HCT116 (cell line): ENCODE measurements at regions not wholly inside any gene's neighbourhood (a gene's known extent, or its start where the extent isn't known, plus 50 kb on each side); places are given as distances from the start of the nearest gene placed in this dataset.
"Not testable (repeated sequence)": the region's sequence is repeated elsewhere in the genome, so short reads cannot be mapped to it uniquely, and the experiment has no call there.

ENCODE experiments used
- ATAC-seq: fragments of 200-7000 bp; cut with Tn5 transposase; 2 replicates; pipeline ENCODE4 v1.9.1; 2020; ENCODE audit warnings: mild to moderate bottlenecking, moderate library complexity
- BruUV-seq: library from RNA; stranded (reverse); fragments of 400-500 nt; replicated peaks from 2 replicates; lab custom pipeline; 2021; lab: Mats Ljungman, UMichigan
- CTCF ChIA-PET: fragments of 300-600 bp; sonication (Branson Sonifier 250); formaldehyde crosslinking; loops from one replicate; lab custom pipeline; 2021; ENCODE audit warnings: antibody characterized with exemption; lab: Charles Lee
- POLR2A ChIA-PET: fragments of 300-600, 350-600 bp; sonication (Branson Sonifier 250); formaldehyde crosslinking; loops from one replicate; lab custom pipeline; 2021; ENCODE audit warnings: antibody characterized with exemption; lab: Charles Lee
- RAD21 ChIA-PET, 2 experiments: fragments of 300-600 bp; sonication (Branson Sonifier 250); formaldehyde crosslinking; loops; one replicate each; lab custom pipeline; 2023; ENCODE audit warnings: low total read pairs in 2 of 2; ENCODE audit not compliant: uncharacterized antibody in 2 of 2, unreplicated experiment in 2 of 2, low non-redundant PET in 1 of 2; lab: Charles Lee
- DNase-seq: peaks from one replicate; pipeline ENCODE4 v3.0.0-alpha.2; 2010; ENCODE audit warnings: low read depth, low spot score
- H2AFZ ChIP-seq: fragments of 200-600 bp; shearing (Covaris generic), sonication (generic); 2 replicates; pipeline ENCODE4 v1.6.1; 2017; ENCODE audit warnings: low read depth, mixed run types, mixed read lengths, antibody characterized with exemption, low read length; ENCODE audit not compliant: poor library complexity, severe bottlenecking
- H3K27ac ChIP-seq: 2 replicates; pipeline ENCODE4 v1.5.1; 2012; ENCODE audit warnings: low read depth, low read length
- H3K27me3 ChIP-seq: fragments of 200-600 bp; sonication (generic); 2 replicates; pipeline ENCODE4 v1.6.1; 2016; ENCODE audit warnings: mixed run types, low read length, mixed read lengths; ENCODE audit not compliant: insufficient read depth
- H3K36me3 ChIP-seq, 2 experiments: fragments of 200-500 bp in 1 of 2; fragments of 200-600 bp in 1 of 2; sonication (Bioruptor generic) in 1 of 2; sonication (generic) in 1 of 2; 2 replicates each; pipeline versions ENCODE4 v1.5.1 to v1.6.1; 2014 to 2016; ENCODE audit warnings: low read length in 2 of 2, inconsistent platforms in 1 of 2, mixed read lengths in 1 of 2, mixed run types in 1 of 2; ENCODE audit not compliant: insufficient read depth in 2 of 2, control insufficient read depth in 1 of 2
- H3K4me1 ChIP-seq, 2 experiments: fragments of 200-600 bp in 1 of 2; sonication (generic) in 1 of 2; 2 replicates each; pipeline versions ENCODE4 v1.5.1 to v1.6.1; 2012 to 2017; ENCODE audit warnings: low read length in 2 of 2, inconsistent platforms in 1 of 2, mild to moderate bottlenecking in 1 of 2, mixed read lengths in 1 of 2, mixed run types in 1 of 2, moderate library complexity in 1 of 2; ENCODE audit not compliant: insufficient read depth in 2 of 2, control insufficient read depth in 1 of 2
- H3K4me2 ChIP-seq: fragments of 200-600 bp; sonication (generic); 2 replicates; pipeline ENCODE4 v1.6.1; 2017; ENCODE audit warnings: mixed run types, low read length, mixed read lengths
- H3K4me3 ChIP-seq, 2 experiments: fragments of 200-600 bp in 1 of 2; sonication (generic) in 1 of 2; replicated peaks in 1 of 2; 2 replicates each; pipeline ENCODE4 v1.5.1; 2011 to 2016; ENCODE audit warnings: low read length in 2 of 2, control low read depth in 1 of 2, low read depth in 1 of 2, mild to moderate bottlenecking in 1 of 2, mixed read lengths in 1 of 2, mixed run types in 1 of 2
- H3K79me2 ChIP-seq: fragments of 200-600 bp; sonication (generic); 2 replicates; pipeline ENCODE4 v1.6.1; 2017; ENCODE audit warnings: mild to moderate bottlenecking, mixed run types, low read length, moderate library complexity, mixed read lengths; ENCODE audit not compliant: insufficient read depth
- H3K9ac ChIP-seq: fragments of 200-600 bp; sonication (generic); 2 replicates; pipeline ENCODE4 v1.6.1; 2016; ENCODE audit warnings: low read length, mixed read lengths
- H3K9me2 ChIP-seq: fragments of 200-600 bp; sonication (generic), shearing (Covaris generic); 2 replicates; pipeline ENCODE4 v1.6.1; 2017; ENCODE audit warnings: mixed run types, mild to moderate bottlenecking, moderate library complexity; ENCODE audit not compliant: insufficient read depth
- H3K9me3 ChIP-seq, 2 experiments: fragments of 200-500 bp in 1 of 2; fragments of 200-600 bp in 1 of 2; sonication (Bioruptor generic) in 1 of 2; sonication (generic) in 1 of 2; 2 replicates each; pipeline ENCODE4 v1.6.1; 2014 to 2017; ENCODE audit warnings: low read length in 2 of 2, mixed read lengths in 2 of 2, inconsistent platforms in 1 of 2, low read depth in 1 of 2, mild to moderate bottlenecking in 1 of 2, mixed run types in 1 of 2, moderate library complexity in 1 of 2; ENCODE audit not compliant: control insufficient read depth in 1 of 2, insufficient read depth in 1 of 2
- H4K20me1 ChIP-seq: fragments of 200-600 bp; sonication (generic), shearing (Covaris generic); 2 replicates; pipeline ENCODE4 v1.6.1; 2017; ENCODE audit warnings: mixed run types, mild to moderate bottlenecking, moderate library complexity; ENCODE audit not compliant: insufficient read depth
- CBX3 ChIP-seq: IDR thresholded peaks from 2 replicates; pipeline ENCODE4 v1.6.1; 2012; ENCODE audit warnings: low read depth
- CTCF ChIP-seq, 3 experiments: fragments of 200-600 bp in 1 of 3; sonication (generic) in 1 of 3; IDR thresholded peaks in 2 of 3; conservative IDR thresholded peaks in 1 of 3; 2 replicates each; pipeline ENCODE4 v1.5.1; 2012 to 2017; ENCODE audit warnings: low read depth in 2 of 3, low read length in 2 of 3, antibody characterized with exemption in 1 of 3, borderline replicate concordance in 1 of 3, control low read depth in 1 of 3, mild to moderate bottlenecking in 1 of 3, mixed read lengths in 1 of 3, mixed run types in 1 of 3, moderate library complexity in 1 of 3; ENCODE audit not compliant: insufficient read depth in 1 of 3
- JUND ChIP-seq: IDR thresholded peaks from 2 replicates; pipeline ENCODE4 v1.6.1; 2012
- RAD21 ChIP-seq: IDR thresholded peaks from 2 replicates; pipeline ENCODE4 v1.6.1; 2012; ENCODE audit warnings: low read depth, mild to moderate bottlenecking
- SIN3A ChIP-seq: IDR thresholded peaks from 2 replicates; pipeline ENCODE4 v1.6.1; 2012; ENCODE audit warnings: low read depth
- TCF7L2 ChIP-seq: IDR thresholded peaks from 2 replicates; pipeline ENCODE4 v1.7.0; 2011; ENCODE audit warnings: borderline replicate concordance, inconsistent platforms; ENCODE audit not compliant: insufficient read depth, insufficient read length; ENCODE audit errors: extremely low read depth
- YY1 ChIP-seq: IDR thresholded peaks from 2 replicates; pipeline ENCODE4 v1.6.1; 2011; ENCODE audit warnings: low read length, low read depth, moderate library complexity, mild to moderate bottlenecking; ENCODE audit not compliant: insufficient replicate concordance; ENCODE audit errors: extremely low read depth
- ZNF274 ChIP-seq: fragments of 200-500 bp; sonication (Bioruptor generic); IDR thresholded peaks from 2 replicates; pipeline ENCODE4 v1.6.1; 2014; ENCODE audit warnings: mild to moderate bottlenecking, low read depth, low read length, inconsistent platforms
- intact Hi-C: fragments of 100-400 bp; cut with micrococcal nuclease; formaldehyde crosslinking; loops from 2 replicates; pipeline ENCODE4 v1.10.0; 2022
- TF ChIP-seq, protein P1 (sequence below): IDR thresholded peaks from 2 replicates; pipeline ENCODE4 v1.6.1; 2011; ENCODE audit warnings: mild to moderate bottlenecking, low read length, moderate library complexity; ENCODE audit not compliant: insufficient replicate concordance; ENCODE audit errors: extremely low read depth

- Histone ChIP-seq H3K9ac (no peak overlapping the region), H3K4me3 (no peak overlapping the region), H2AFZ (no peak overlapping the region), H3K9me2 (no peaks in the 10 kb centered on the region), H3K79me2 (no peaks in the 10 kb centered on the region), H3K27me3 (no peaks in the 10 kb centered on the region), H3K4me2 (no peak overlapping the region), H4K20me1 (no peaks in the 10 kb centered on the region), H3K36me3 (no peaks in the 10 kb centered on the region)
- POLR2A ChIA-PET = no interaction called here
- intact Hi-C loops = no loop called here
- BruUV-seq = no TSS peak
- no peak for ATAC-seq
- DNase-seq = no peak
- no peak for TF ChIP-seq YY1
- TF ChIP-seq TCF7L2 = no peak
- no peak for TF ChIP-seq SIN3A
- TF ChIP-seq, protein P1, sequence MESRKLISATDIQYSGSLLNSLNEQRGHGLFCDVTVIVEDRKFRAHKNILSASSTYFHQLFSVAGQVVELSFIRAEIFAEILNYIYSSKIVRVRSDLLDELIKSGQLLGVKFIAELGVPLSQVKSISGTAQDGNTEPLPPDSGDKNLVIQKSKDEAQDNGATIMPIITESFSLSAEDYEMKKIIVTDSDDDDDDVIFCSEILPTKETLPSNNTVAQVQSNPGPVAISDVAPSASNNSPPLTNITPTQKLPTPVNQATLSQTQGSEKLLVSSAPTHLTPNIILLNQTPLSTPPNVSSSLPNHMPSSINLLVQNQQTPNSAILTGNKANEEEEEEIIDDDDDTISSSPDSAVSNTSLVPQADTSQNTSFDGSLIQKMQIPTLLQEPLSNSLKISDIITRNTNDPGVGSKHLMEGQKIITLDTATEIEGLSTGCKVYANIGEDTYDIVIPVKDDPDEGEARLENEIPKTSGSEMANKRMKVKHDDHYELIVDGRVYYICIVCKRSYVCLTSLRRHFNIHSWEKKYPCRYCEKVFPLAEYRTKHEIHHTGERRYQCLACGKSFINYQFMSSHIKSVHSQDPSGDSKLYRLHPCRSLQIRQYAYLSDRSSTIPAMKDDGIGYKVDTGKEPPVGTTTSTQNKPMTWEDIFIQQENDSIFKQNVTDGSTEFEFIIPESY = no peak
- TF ChIP-seq ZNF274 = no peak
- TF ChIP-seq CBX3 = no peak
- TF ChIP-seq CTCF (IDR thresholded peaks at IDR 0.05 in 2 of 3, conservative IDR thresholded peaks at IDR 0.05 in 1 of 3; ENCODE audit: borderline replicate concordance in 1 of 3, insufficient read depth in 1 of 3, low read depth in 2 of 3, low read length in 2 of 3) = no peak
- TF ChIP-seq JUND = no peak
- no peak for TF ChIP-seq RAD21
- TF ChIP-seq, all 23 proteins: peak for 0
- RAD21 ChIA-PET = no interaction called here
- CTCF ChIA-PET = no interaction called here
- Histone ChIP-seq H3K27ac (no peak overlapping the region), H3K4me1 (no peaks in the 10 kb centered on the region), H3K9me3 (no peaks in the 10 kb centered on the region)
Observed at GRCh38 chr3:145035682-145036081, 1064.1 kb downstream of the DIPK2A start.

- H3K9ac ChIP-seq, POLR2A ChIA-PET: not testable (repeated sequence)
Observed at GRCh38 chr3:145054055-145054454, 1082.4 kb downstream of the DIPK2A start.

More at GRCh38 chr3:145054055-145054454, 1082.4 kb downstream of the DIPK2A start:
- H3K79me2 ChIP-seq, H3K27me3 ChIP-seq, H3K9me3 ChIP-seq, ATAC-seq, H3K9me2 ChIP-seq, CTCF ChIA-PET, H3K4me1 ChIP-seq, H3K4me2 ChIP-seq, H3K27ac ChIP-seq, H2AFZ ChIP-seq, H3K36me3 ChIP-seq, intact Hi-C loops, DNase-seq, RAD21 ChIA-PET, H3K4me3 ChIP-seq, BruUV-seq, H4K20me1 ChIP-seq: not testable (repeated sequence)
